Activated T-cell treated with anti-CD3 and anti-CD28 coated beads for 4 hours (primary cell): ENCODE measurements at regions not wholly inside any gene's neighbourhood (a gene's known extent, or its start where the extent isn't known, plus 50 kb on each side); places are given as distances from the start of the nearest gene placed in this dataset.
"Not testable (repeated sequence)": the region's sequence is repeated elsewhere in the genome, so short reads cannot be mapped to it uniquely, and the experiment has no call there.

Experiments
- DNase-seq: peaks from one replicate; pipeline ENCODE4 v3.0.0-alpha.2; 2020

DNA sequence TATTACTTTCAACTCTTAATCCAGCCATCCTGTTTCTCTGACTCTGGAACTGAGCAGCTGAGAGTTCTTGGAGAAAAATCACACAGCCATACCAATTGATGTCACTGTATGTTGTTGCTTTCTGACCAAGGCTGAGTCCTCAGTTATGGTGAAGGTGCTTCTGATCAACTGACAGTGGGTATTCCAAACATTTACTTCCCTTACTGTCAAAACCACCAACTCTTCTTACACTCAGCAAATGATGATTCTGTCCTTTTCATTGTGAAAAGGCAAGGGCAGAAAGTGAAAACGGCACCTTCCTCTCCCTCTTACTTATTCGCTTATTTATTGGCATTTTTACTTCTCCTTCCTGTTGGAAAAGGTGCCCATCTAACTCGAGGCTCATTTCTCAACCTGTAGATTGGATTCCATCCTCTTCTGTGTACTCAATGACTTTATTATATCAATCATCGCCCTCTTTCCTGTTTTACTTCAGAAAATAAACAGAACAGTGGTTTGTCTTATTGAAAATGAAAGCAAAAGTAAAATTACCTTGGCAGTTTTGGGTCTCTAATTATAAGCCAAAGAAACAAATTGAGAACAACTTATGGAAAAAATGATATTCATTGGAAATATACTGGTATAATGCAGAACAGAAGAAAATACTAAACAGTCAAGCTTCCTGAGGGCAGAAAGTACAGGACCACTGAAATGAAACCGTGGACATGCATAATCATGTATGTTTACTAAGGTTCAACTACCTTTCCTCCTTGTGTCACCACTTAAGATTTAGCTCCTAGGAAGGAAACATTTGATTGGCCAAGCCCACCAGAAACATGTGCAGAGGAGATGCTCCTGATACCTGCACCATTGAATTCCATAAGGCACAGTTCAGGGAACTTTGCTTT is 104.5 kb upstream of the CHD1 start:
- DNase-seq: no peak

DNA sequence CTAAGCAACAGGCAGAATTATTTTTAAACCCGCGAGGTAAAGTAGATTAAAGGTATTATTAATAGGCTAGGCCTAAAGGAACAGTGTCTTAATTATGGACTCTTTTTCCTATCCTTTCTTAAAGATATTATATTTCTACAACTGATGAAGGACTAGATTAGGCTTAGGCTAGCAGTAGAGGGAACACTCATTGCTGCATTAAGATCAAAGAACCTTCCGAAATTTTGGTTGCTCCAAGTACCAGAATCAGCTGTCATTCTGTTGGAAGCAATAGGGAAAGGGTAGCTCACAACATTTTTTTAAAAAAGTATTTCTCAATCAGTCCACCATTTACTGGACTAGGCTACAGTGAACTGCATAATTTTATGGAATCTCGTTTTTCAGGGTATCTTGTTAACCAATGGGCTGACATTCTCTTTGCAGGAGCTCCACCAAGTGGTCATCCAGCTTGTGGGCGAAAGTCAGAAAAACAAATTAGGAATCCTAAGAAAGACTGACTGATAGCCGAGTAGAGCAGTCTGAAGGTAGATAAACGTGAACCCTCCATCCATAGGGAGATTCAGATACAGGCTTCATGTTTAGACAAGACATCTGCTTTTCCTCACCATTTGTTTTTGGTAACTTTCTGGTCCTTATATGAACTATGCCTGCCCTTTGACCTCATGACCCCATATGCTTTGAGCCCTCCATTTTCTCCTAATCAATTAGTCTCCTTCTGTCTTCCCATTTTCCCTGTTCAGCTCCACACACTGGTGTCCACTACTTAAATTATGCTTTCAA is 103.6 kb upstream of the CHD1 start:
- no peak for DNase-seq

DNA sequence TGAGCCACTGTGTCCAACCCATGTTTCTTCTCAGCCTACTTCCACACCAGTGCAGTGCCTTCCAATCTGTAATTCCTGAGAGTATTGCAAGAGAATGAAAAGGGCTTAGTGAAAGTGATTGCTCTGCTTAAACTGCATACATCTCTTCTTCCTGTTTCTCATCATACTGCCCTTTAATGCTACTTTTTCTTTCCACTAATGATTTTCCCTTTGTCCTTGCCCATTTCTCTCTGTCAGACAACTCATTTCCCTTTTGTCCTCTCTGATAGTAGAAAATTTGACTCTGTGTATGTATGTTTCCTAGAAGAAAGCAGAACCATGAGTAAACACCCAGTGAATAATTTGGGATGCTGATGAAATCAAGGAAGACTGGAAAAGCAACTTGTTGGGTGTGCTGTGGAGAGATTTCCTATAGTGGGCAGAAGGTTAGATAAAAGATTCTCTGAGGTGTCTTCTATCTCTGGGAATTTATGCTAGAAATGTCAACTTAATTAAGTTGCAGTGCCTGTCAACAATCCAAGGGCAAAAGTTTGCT is 102.2 kb upstream of the CHD1 start:
- DNase-seq: no peak

DNA sequence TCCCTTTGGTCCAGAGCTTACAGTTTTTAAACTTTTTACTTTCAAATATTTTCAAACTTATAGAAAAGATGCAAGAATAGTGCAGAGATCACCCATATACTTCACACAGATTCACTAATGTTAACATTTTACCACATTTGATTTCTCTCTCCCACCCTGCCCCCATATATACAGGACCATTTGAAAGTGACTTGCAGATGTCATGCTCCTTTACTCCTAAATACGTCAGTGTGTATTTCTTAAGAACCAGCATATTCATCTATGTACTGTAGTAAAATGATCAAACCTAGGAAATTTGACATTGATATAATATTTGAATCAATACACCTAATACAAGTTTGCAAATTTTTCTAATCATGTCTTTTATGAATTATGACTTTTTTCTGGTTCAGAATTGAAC is 100.4 kb upstream of the CHD1 start:
- DNase-seq: no peak

DNA sequence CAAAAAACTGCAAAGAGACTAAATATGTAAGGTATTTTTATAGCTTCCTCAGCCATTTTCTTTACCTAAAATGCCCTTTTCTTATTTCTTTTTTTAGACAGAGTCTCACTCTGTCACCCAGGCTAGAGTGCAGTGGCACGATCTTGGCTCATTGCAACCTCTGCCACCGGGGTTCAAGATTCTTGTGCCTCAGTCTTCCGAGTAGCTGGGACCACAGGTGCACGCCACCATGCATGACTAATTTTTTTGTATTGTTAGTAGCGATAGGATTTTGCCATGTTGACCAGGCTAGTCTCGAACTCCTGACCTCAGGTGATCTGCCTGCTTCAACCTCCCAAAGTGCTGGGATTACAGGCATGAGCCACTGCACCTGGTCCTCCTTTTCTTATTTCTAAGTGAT is 99.4 kb upstream of the CHD1 start:
- DNase-seq: not testable (repeated sequence)

DNA sequence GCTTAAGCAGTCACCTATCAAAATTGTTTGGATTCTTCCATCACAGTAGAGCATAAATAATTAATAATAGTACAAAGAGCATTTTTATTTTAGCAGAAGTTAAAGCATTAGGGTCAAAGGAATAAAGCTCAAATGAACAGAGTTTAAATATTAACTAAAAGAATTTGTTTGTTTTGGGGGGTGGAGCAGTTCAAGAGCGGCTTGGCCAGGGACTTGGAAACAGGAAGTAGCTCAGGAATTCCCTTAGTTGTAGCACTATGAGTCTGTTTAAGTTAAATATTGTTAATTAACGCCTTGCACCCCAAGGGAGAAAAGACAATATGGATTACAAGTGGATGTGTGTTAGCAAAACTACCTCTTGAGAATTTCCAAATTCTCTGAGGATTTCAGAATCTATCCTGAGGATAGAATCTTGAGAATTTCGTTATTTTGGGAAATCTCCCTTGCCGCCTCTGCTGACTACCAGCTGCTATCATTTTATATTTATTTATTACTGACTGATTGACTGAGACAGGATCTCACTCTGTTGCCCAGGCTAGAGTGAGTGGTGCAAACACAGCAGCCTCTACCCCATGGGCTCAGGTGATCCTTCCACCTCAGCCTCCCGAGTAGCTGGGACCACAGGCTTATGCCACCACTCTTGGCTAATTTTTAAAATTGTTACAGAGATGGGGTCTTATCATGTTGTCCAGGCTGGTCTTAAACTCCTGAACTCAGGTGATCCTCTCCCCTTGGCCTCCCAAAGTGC is 96.7 kb upstream of the CHD1 start:
- no peak for DNase-seq

DNA sequence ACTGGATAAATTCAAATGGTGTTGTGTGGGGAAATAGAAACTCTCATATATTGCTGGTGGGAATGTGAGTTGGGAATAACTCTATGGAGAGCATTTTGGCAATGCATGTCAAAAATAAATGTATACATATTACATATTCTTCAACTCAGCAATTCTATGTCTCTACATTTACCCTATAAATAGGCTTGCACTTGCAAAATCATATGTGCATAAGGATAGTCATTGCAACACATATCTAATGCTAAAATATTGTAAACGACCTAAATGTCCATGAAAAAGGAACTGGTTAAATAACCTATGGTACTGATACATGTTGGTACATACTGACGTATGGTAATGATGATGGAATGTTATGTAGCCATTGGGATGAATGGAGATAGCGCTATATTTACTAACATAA is 94.5 kb upstream of the CHD1 start:
- DNase-seq: no peak

DNA sequence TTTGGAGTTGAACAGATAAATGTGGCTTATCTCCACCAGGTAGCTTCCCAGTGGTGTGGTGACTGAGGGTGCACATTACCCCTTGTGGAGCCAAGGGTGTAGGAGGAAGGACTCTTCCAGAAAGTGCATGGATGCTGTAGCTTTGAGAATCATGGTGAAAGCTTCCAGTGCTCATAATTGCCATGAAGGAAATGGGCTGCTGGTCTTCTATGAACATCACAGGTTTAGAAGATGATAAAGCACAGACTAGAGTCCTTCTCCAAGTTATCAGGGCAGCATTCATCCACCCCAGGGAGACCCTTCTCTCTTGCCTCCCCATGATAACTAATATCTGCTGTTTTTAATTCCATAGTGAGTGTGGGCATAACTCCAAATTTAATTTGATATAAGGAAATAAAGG is 93.4 kb upstream of the CHD1 start:
- no peak for DNase-seq

DNA sequence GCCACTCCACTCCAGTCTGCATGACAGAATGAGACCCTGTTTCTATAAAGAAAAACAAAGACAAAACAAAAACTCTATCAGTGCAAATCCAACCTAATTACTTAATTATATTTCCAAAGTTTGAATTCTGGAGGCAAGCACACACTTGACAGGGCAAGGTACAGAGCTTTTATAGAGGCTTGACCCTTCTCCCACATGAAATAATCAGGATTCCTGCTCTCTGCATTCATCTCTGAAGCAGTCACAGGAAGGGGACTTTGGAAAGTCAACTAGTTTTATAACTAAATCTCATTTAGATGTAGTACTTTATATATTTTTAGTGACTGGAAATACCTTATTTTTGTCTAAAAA is 91.9 kb upstream of the CHD1 start:
- no peak for DNase-seq

DNA sequence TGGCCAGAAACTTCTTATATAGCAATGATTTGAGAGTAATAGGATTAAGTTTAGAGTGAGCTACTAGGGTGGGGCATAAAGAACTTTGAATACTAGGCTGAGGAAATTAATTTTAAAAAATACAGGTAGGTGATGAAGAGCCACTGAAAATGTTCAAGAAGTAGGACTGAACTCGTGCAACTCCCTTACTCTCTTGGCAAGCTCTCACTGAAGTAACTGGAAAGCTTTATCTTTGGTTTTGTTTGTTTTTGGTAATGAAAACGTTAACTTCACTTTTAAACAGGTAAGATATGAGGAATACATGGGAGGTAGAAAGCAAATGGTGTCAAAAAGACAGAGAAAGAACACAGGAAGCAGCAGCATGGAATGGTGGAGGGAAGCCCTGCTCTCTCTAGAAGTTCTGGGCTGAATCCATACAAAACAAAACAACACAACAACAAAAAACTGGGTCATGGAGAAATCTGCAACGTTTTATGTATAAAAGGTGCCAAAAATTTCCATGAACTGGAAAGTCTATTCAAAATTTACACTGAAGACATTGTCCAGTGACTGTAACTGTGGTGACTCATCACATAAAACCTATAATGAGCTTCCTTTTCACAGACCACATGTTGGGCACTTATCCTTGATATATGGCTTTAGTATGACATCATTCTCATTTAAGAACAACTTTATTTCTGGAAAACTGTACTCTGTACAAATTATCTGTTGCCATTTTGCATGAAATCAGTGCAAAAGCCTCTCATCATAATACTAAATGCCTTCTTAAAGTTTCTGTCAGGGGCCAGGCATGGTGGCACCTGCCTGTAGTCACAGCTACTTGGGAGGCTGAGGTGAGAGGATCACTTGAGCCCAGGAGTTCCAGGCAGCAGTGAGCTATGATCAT is 91.2 kb upstream of the CHD1 start:
- DNase-seq: no peak

DNA sequence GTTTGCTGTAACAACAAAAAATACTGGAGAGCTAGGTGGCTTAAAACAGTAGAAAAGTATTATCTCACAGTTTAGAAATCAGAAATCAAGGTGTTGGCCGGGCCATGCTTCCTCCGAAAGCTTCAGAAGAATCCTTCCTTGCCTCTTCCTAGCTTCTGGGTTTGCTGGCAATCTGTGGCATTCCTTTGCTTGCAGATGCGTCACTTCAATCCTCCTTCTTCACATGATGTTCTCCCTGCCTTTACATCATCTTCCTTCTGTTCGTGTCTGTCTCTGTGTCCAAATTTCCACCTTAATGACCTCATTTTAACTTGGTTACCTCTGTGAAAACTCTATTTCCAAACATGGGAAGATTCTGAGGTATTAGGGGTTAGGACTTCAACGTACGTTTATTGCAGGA is 90.4 kb upstream of the CHD1 start:
- DNase-seq: no peak

DNA sequence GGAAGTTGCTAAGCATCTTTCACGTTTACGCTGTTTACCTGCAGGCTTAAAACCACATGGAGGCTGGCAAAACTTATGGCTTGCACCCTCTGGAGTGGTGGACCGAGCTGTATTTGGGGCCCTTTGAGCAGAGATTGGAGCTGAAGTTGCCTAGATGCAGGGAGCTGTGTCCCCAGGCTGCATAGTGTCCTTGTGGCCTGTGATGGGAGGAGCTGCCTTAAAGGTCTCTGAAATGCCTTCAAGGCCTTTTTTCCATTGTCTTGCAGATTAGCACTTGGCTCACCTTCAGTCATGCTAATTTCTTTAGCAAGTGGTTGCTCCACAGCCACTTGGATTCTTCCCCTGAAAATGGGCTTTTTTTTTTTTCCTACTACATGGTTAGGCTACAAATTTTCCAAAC is 81.5 kb upstream of the CHD1 start:
- DNase-seq: no peak

DNA sequence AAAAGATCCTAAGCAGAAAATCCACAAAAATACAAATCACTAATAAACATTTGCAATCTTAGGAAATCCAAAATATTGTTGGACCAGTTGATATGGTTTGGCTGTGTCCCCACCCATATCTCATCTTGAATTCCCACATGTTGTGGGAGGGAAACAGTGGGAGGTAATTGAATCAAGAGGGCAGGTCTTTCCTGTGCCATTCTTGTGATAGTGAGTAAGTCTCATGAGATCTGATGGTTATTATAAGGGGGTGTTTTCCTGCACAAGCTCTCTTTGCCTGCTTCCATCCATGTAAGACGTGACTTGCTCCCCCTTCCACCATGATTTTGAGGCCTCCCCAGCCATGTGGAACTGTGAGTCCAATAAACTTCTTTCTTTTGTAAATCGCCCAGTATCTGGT is 79.2 kb upstream of the CHD1 start:
- DNase-seq: not testable (repeated sequence)

DNA sequence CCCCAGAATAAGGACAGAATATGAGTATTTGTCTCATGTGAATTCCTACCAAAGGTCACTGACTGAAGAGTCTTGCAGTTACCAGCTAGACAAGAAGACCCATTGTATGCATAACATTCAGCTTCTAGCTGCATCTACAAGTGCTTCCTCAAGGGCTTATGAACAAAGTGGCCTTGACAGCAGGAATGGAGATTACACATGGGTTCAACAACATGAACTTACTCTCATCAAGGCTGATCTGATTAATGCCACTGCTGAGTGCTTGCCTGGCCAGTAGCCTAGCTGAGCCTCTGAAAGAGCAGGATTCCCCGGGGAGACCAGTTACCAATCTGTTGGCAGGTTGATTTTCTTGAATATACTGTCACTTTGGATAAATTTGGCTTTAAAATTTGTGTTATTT is 76.7 kb upstream of the CHD1 start:
- DNase-seq: no peak

DNA sequence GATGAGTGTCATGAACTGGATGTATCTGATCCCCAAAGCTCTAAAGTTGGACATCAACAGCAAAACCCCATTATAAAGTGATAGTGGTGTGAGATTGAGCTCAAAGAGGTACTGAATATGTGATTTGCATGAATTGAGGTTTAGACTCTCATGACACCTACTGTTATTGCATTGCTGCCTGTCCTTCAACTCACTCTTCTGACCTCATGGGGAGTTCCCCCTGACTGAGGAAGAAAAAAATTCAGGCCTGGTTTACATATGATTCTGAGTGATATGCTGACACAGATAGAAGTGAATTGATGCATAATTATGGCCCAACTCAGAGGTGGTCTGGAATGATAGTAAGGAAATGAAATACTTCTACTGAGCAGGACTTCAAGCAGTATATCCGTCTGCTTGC is 76.2 kb upstream of the CHD1 start:
- no peak for DNase-seq

DNA sequence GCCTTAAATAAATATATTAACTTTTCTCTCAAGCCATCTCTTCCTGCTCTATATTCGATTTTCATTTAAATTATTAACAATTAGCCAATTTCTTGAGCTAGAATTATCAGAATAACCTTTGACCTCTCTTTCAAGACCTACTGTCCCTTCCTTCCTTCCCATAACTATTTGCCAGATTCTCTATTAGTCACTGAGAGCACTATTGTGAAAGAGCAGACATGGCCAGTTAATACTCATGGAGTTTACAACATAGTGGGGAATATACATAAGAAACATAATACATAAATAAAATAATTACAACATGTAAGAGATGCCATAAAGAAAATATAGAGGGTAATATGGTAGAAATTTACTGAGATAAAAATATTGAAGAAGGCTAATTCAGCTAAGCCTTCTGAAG is 72.1 kb upstream of the CHD1 start:
- DNase-seq: no peak

DNA sequence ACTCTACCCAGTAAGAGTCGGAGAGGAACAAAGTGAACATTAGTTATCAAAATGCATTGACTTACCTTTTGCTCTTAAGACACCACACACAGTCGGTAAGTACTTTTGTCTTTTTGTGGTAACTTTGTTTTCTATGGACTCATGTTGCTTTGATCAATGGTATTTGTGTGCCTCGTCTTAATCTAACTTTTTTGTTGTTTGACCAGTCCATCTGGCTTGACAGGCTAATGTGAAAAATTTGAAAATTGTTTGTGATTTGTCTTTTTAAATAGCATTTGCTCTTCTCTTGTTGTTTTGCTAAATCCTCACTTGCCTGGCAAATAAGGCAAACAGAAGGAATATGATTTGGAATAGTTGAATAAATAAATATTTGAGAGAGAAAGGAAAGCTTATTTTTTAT is 71.4 kb upstream of the CHD1 start:
- DNase-seq: no peak

DNA sequence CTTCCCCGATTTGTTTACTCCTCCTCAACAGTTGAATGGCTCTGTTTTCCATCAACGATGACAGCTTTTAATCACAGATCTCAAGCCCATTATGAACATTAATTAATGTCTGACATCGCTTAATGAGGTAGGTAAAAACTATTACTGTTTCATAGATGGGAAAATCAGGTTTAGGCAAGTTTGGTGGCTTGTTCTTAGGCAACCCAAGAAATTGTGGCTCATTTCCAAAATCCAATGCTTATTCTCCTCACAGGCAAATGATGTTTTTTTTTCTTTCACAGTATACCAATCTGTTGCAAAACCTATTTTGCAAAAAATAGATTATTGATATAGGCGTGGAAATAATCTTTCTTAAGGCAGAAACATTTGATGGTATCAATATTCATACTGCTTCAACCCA is 70.8 kb upstream of the CHD1 start:
- DNase-seq: no peak

DNA sequence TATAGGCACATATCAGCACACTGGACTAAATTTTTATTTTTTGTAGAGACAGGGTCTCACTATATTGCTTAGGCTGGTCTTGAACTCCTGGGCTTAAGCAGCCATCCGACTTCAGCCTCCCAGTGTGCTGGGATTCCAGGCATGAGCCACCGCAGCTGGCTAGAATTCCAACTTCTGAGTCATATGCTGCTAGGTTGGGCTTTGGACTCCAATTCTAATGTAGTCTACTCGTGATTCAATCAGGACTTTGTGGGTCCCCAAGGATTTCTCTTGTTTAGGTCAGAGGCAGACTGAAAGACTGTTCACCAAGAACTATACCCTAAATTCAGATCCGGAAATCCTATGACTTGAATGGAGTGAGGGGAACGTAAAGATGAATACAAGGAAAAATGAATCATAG is 68.2 kb upstream of the CHD1 start:
- no peak for DNase-seq

DNA sequence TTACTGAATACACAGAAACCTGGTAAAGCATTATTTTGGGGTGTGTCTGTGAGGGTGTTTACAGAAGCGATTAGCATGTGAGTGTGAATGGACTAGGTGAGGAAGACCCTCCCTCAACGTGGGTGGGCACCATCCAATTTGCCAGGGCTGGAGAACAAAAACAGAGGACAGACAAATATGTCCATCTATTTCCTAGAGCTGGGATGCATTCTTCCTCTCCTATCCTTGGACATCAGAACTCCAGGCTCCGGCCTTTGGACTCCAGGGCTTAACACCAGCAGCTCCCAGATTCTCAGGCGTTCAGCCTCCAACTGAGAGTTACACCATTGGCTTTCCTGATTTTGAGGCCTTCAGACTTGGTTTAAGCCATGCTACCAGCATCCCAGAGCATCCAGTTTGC is 65.8 kb upstream of the CHD1 start:
- DNase-seq: no peak

DNA sequence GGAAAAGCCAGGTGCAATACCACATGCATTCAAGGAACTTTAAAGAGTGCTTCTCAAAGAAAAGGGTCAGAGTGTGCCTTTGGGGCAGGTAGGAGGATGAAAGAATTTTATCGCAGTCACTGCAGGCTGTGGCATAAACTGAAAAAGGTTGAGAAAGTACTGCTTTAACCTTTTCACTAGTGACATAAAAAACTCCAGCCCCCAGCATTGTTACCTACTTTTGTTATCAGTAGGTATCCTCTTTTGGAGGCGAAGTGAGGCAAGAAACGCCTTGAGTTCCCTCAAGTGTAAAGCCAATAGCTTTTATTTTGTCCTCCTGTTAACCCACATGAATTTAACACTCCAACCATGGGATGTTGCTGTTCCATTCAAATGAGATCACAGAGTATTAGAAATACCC is 64.7 kb upstream of the CHD1 start:
- DNase-seq: no peak

DNA sequence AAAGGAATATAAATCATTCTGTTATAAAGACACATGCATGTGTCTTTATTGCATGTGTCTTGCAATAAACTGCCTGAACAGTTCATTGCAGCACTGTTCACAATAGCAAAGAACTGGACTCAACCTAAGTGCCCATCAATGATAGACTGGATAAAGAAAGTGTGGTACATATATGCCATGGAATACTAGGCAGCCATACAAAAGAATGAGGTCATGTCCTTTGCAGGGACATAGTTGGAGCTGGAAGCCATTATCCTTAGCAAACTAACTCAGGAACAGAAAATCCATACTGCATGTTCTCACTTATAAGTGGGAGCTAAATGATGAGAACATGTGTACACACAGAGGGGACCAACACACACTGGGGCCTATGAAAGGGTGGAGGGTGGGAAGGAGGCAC is 63.7 kb upstream of the CHD1 start:
- DNase-seq: no peak

DNA sequence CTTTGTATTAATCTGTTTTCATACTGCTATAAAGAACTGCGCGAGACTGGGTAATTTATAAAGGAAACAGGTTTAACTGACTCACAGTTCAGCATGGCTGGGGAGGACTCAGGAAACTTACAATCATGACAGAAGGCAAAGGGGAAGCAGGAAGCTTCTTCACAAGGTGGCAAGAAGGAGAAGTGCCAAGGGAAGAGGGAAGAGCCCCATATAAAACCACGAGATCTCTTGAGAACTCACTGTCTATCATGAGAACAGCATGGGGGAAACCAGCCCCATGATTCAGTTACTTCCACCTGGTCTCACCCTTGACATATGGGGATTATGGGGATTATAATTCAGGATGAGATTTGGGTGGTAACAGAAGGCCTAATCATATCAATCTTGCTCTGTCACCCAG is 60.9 kb upstream of the CHD1 start:
- DNase-seq: no peak
